ENCODE measurements at regions not wholly inside any gene's neighbourhood (a gene's known extent, or its start where the extent isn't known, plus 50 kb on each side); places are given as distances from the start of the nearest gene placed in this dataset.

GRCh38 chr2:76498360-76498759 lies 787.6 kb upstream of the GCFC2 start:
- Mint-ChIP-seq H3K27ac (no peak overlapping the region), H3K9me3 (peaks cover 0 to 3% (median 0%) of the 10 kb centered on the region in 7 donors), H3K4me3 (no peak overlapping the region), H3K36me3 (no peaks in the 10 kb centered on the region), H3K27me3 (ENCODE audit: low read depth in 3 of 3) (no peaks in the 10 kb centered on the region), H3K4me1 (no peaks in the 10 kb centered on the region)
- intact Hi-C loops (cut with micrococcal nuclease): no loop called here
- no peak overlapping the region for H2AFZ ChIP-seq (ENCODE audit: insufficient read depth, low read depth, low read length, poor library complexity, severe bottlenecking)
- no peaks in the 10 kb centered on the region for H3K79me2 ChIP-seq (ENCODE audit: insufficient read depth, low read length)
- DNase-seq: no peak
- H3K27me3 ChIP-seq (ENCODE audit: control insufficient read depth in 2 of 2, insufficient read depth in 2 of 2, low read length in 2 of 2): no peaks in the 10 kb centered on the region
- WGBS (ENCODE audit: insufficient coverage): 96% methylated on average over 2 of the region's 2 CpGs
- no peaks in the 10 kb centered on the region for H3K36me3 ChIP-seq (replicated peaks in 1 of 2; ENCODE audit: control insufficient read depth in 1 of 2, insufficient read depth in 2 of 2, low read length in 2 of 2)
- no peaks in the 10 kb centered on the region for H3K4me1 ChIP-seq (ENCODE audit: control insufficient read depth in 1 of 2, insufficient read depth in 2 of 2, low read length in 2 of 2)
- no peak overlapping the region for H3K4me3 ChIP-seq (replicated peaks in 1 of 3; ENCODE audit: low read depth in 2 of 3, low read length in 3 of 3)
- no peak overlapping the region for H3K27ac ChIP-seq (ENCODE audit: low read depth in 1 of 2, low read length in 2 of 2)
- TF ChIP-seq CTCF (IDR thresholded peaks at IDR 0.05): no peak
- H3K9ac ChIP-seq (ENCODE audit: insufficient read depth, low read length, poor library complexity, severe bottlenecking): no peak overlapping the region
- no peaks in the 10 kb centered on the region for H3K9me3 ChIP-seq (replicated peaks in 1 of 2; ENCODE audit: control insufficient read depth in 1 of 2, insufficient read depth in 1 of 2, low read length in 2 of 2)
- H4K20me1 ChIP-seq (ENCODE audit: insufficient read depth, low read length): no peaks in the 10 kb centered on the region
- H3K4me2 ChIP-seq (replicated peaks; ENCODE audit: extremely low read depth, low read length, poor library complexity, severe bottlenecking): no peak overlapping the region

DNA sequence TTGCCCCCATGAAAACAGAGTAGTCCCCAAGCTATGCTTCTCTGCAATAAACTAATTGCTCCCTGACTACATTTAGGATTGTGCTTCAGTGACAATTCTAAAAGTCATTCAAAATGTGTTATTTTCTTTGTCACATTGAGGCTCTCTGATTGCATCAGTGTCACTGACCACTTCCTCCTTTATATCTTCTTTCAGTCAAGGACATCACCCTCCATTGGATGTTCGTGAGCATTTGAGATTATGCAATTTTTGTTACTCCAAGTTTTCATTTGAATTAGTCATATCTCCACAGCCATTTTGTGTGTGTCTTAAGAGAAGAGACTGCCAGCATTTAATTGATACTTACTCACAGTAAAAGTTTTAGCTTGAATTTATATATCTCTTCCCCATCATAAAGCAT lies 780.8 kb upstream of the GCFC2 start:
- H2AFZ ChIP-seq (ENCODE audit: insufficient read depth, low read depth, low read length, poor library complexity, severe bottlenecking): no peak overlapping the region
- no peak for TF ChIP-seq CTCF (IDR thresholded peaks at IDR 0.05)
- H3K79me2 ChIP-seq (ENCODE audit: insufficient read depth, low read length): no peaks in the 10 kb centered on the region
- H3K4me1 Mint-ChIP-seq: no peaks in the 10 kb centered on the region
- H3K27ac ChIP-seq (ENCODE audit: low read depth in 1 of 2, low read length in 2 of 2): no peak overlapping the region
- H3K27me3 Mint-ChIP-seq (ENCODE audit: low read depth in 3 of 3): peaks cover 0 to 1% (median 0%) of the 10 kb centered on the region in 3 donors
- H3K36me3 Mint-ChIP-seq: no peaks in the 10 kb centered on the region
- no CpG with 5 or more reads among the region's 1 CpG for WGBS (ENCODE audit: insufficient coverage)
- H3K4me3 Mint-ChIP-seq: no peak overlapping the region
- no peak for DNase-seq
- H3K27ac Mint-ChIP-seq: no peak overlapping the region
- H3K4me1 ChIP-seq (ENCODE audit: control insufficient read depth in 1 of 2, insufficient read depth in 2 of 2, low read length in 2 of 2): no peaks in the 10 kb centered on the region
- no peaks in the 10 kb centered on the region for H4K20me1 ChIP-seq (ENCODE audit: insufficient read depth, low read length)
- no peak overlapping the region for H3K9ac ChIP-seq (ENCODE audit: insufficient read depth, low read length, poor library complexity, severe bottlenecking)
- H3K4me2 ChIP-seq (replicated peaks; ENCODE audit: extremely low read depth, low read length, poor library complexity, severe bottlenecking): no peak overlapping the region
- no peaks in the 10 kb centered on the region for H3K27me3 ChIP-seq (ENCODE audit: control insufficient read depth in 2 of 2, insufficient read depth in 2 of 2, low read length in 2 of 2)
- peaks cover 0 to 6% (median 0%) of the 10 kb centered on the region in 7 donors for H3K9me3 Mint-ChIP-seq
- intact Hi-C loops (cut with micrococcal nuclease): no loop called here
- peaks cover 0 to 5% of the 10 kb centered on the region in 2 donors for H3K9me3 ChIP-seq (replicated peaks in 1 of 2; ENCODE audit: control insufficient read depth in 1 of 2, insufficient read depth in 1 of 2, low read length in 2 of 2)
- no peaks in the 10 kb centered on the region for H3K36me3 ChIP-seq (replicated peaks in 1 of 2; ENCODE audit: control insufficient read depth in 1 of 2, insufficient read depth in 2 of 2, low read length in 2 of 2)
- no peak overlapping the region for H3K4me3 ChIP-seq (replicated peaks in 1 of 3; ENCODE audit: low read depth in 2 of 3, low read length in 3 of 3)
